ENCODE measurements at regions not wholly inside any gene's neighbourhood (a gene's known extent, or its start where the extent isn't known, plus 50 kb on each side); places are given as distances from the start of the nearest gene placed in this dataset.

DNA sequence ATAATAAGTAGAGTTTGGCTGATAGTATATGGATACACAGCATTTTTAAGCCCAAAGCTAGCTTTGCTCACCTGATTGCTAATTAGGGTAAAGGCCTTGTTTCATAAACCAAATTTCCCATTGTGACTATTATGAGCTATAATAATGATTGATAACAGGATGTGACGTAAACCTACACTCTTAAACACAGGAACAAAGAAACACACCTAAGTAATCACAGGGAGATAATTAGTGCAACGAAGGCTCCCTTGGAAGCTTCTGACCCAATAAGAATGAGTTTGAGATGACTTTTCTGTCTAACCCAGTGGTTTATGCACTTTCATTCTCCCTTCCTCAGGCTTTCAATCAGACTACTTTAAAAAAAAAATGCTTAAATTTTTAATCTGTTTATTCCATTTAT is 683.2 kb downstream of the SATB2 start:
- ChIA-PET CTCF (interaction anchor here (0.6 kb wide), 1 partner anchor 276 kb away, joined by 4 read pairs; no protein-coding TSS in a partner anchor), POLR2A (ENCODE audit: low non-redundant PET) (no interaction called here)
- TF ChIP-seq, protein P1, sequence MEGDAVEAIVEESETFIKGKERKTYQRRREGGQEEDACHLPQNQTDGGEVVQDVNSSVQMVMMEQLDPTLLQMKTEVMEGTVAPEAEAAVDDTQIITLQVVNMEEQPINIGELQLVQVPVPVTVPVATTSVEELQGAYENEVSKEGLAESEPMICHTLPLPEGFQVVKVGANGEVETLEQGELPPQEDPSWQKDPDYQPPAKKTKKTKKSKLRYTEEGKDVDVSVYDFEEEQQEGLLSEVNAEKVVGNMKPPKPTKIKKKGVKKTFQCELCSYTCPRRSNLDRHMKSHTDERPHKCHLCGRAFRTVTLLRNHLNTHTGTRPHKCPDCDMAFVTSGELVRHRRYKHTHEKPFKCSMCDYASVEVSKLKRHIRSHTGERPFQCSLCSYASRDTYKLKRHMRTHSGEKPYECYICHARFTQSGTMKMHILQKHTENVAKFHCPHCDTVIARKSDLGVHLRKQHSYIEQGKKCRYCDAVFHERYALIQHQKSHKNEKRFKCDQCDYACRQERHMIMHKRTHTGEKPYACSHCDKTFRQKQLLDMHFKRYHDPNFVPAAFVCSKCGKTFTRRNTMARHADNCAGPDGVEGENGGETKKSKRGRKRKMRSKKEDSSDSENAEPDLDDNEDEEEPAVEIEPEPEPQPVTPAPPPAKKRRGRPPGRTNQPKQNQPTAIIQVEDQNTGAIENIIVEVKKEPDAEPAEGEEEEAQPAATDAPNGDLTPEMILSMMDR (conservative IDR thresholded peaks at IDR 0.05; ENCODE audit: low read depth): no peak
- no peak for DNase-seq (ENCODE audit: low spot score)
- no peak overlapping the region for H3K27ac ChIP-seq

DNA sequence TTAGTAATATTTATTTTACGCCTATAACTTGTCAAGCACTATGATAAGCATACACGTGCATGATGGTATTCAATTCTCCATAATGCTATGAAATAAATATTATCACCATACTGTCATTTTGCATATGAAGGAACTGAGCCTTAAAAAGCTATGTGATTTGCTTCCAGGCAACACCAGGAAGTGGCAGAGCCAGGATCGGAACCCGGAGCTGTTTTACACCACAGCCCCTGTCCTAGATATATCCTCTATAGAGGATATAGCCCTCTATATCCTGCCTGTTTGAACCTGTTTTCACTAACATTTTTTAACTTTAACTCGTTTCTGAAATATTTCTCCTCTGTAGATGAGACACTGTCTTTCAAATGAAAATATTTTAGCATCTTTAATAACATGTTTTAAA is 690.0 kb downstream of the SATB2 start:
- no peak for DNase-seq (ENCODE audit: low spot score)
- H3K27ac ChIP-seq: no peak overlapping the region
- ChIA-PET POLR2A (ENCODE audit: low non-redundant PET) (no interaction called here), CTCF (no interaction called here)
- TF ChIP-seq, protein P1 (conservative IDR thresholded peaks at IDR 0.05; ENCODE audit: low read depth): no peak

DNA sequence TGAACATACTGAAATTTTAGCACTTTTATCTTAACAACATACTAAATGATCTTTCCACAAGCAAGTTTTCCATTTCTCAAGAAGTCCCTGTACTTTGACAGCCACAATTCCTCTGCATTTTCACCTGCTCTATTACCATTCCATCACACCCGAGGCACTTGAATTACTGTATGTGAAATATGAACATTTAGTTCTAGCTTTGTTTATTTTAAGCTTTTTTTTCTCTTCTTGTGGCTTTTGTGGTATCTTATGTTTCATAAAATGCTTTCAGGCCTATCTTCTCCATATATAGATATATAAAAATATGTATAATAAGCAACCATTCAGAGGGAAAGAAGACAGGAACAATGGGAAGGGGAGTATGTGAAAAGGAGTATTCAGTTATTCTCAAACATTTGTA is 693.9 kb downstream of the SATB2 start:
- ChIA-PET POLR2A (ENCODE audit: low non-redundant PET) (no interaction called here), CTCF (no interaction called here)
- no peak overlapping the region for H3K27ac ChIP-seq
- DNase-seq (ENCODE audit: low spot score): no peak
- TF ChIP-seq, protein P1 (conservative IDR thresholded peaks at IDR 0.05; ENCODE audit: low read depth): no peak

DNA sequence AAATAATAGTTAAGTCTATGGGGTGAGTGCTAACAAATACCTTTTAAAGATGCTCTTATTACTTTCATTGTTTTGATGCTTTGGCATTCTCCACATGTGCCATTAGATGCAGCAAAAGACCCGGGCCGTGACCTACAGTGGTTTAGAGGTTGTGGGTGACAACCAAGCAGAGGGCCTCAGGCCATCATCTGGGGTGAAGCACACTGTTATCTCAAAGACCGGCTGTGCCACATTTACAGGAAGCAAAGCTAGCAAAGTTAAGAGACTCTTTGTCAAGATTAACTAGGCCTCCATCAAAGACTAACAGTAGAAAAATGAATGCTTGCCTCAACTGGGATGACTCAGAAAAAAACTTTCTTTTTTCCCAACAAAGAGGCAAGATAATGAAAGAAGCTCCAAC is 695.3 kb downstream of the SATB2 start:
- DNase-seq (ENCODE audit: low spot score): no peak
- CTCF ChIA-PET: no interaction called here
- TF ChIP-seq, protein P1 (conservative IDR thresholded peaks at IDR 0.05; ENCODE audit: low read depth): no peak
- POLR2A ChIA-PET (ENCODE audit: low non-redundant PET): no interaction called here
- H3K27ac ChIP-seq: no peak overlapping the region

DNA sequence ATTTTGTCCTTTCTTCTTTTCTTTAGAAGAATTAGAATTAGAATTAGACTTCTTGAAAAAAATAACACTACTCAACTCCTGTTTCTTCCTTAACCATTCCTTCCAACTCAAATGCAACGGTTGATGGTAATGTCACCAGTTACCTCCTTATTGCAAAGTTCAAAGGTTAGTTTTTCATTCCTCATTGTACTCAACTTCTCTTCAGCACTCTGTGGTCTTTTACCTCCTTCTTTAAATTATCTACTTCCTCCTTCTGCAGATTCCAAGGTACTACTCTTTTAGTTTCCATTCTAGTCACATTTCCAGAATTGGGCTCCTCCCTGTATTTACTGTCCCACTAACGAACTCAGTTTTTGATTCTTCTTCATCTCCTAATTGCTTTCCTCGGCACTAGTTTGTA is 700.7 kb downstream of the SATB2 start:
- TF ChIP-seq, protein P1 (conservative IDR thresholded peaks at IDR 0.05; ENCODE audit: low read depth): no peak
- DNase-seq (ENCODE audit: low spot score): no peak
- ChIA-PET POLR2A (ENCODE audit: low non-redundant PET) (no interaction called here), CTCF (no interaction called here)
- H3K27ac ChIP-seq: no peak overlapping the region

DNA sequence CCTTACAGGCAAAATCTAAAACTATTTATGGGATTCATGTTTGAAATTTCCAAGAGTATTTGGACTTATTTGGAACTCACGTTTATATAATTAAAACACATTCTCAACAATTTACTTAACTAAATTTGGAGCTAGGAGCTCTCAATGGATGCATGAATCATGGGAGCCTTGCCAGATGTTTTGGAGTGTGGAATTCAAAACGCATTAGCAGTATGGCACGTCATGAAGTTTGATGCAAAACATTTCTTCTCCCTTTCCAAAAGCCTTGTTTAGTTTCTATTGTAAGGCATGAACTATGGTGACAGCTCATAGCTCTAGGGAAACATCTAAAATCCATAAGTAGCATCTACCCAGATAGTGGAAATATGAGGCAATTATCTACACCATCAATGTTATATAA is 701.6 kb downstream of the SATB2 start:
- H3K27ac ChIP-seq: no peak overlapping the region
- TF ChIP-seq, protein P1 (conservative IDR thresholded peaks at IDR 0.05; ENCODE audit: low read depth): no peak
- no peak for DNase-seq (ENCODE audit: low spot score)
- ChIA-PET POLR2A (ENCODE audit: low non-redundant PET) (no interaction called here), CTCF (no interaction called here)

DNA sequence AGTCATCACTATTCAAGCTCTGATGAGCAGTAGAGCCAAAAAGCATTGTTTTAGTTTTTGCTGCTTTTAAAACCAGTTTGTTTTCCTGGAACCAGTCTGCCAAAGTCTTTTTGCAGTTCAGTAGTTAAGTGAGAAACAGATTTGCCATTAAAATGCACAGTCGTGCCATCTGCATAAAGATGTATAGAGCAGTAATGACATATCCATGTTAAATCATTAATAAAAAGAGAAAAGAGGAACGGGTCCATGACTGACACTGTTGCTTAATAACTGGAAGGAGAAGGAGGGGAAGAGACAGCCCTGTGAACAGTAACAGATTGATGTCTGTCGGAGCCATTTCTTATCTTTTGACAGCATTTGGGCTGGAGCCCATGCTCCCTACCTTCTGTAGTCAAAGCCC is 704.6 kb downstream of the SATB2 start:
- ChIA-PET POLR2A (ENCODE audit: low non-redundant PET) (no interaction called here), CTCF (no interaction called here)
- TF ChIP-seq, protein P1 (conservative IDR thresholded peaks at IDR 0.05; ENCODE audit: low read depth): no peak
- no peak overlapping the region for H3K27ac ChIP-seq
- DNase-seq (ENCODE audit: low spot score): no peak

All from RWPE1 (cell line).